NCI-H2196 (cell line): ENCODE measurements at regions not wholly inside any gene's neighbourhood (a gene's known extent, or its start where the extent isn't known, plus 50 kb on each side); places are given as distances from the start of the nearest gene placed in this dataset.
"Not testable (repeated sequence)": the region's sequence is repeated elsewhere in the genome, so short reads cannot be mapped to it uniquely, and the experiment has no call there.

ENCODE experiments used
- DNase-seq: peaks from one replicate; lab custom pipeline; 2025; ENCODE audit not compliant: unreplicated experiment; lab: John Stamatoyannopoulos, UW

- no peak for DNase-seq
Measured at GRCh38 chr4:45283352-45283751, 557.0 kb upstream of the GNPDA2 start.

GRCh38 chr4:45280121-45280520 lies 553.8 kb upstream of the GNPDA2 start:
- DNase-seq, result no peak

- no peak for DNase-seq
Measured at GRCh38 chr4:45275862-45276261, 549.5 kb upstream of the GNPDA2 start.

- not testable (repeated sequence) for DNase-seq
Measured at GRCh38 chr4:45248106-45248505, 521.8 kb upstream of the GNPDA2 start.

GRCh38 chr4:45241976-45242375 lies 515.6 kb upstream of the GNPDA2 start:
- no peak for DNase-seq

GRCh38 chr4:45229206-45229605 lies 502.9 kb upstream of the GNPDA2 start:
- no peak for DNase-seq

- DNase-seq, result no peak
Measured at GRCh38 chr4:45215976-45216542, 489.7 kb upstream of the GNPDA2 start.

- not testable (repeated sequence) for DNase-seq
Measured at GRCh38 chr4:45208476-45208875, 482.1 kb upstream of the GNPDA2 start.

- not testable (repeated sequence) for DNase-seq
Measured at GRCh38 chr4:45207864-45208331, 481.5 kb upstream of the GNPDA2 start.

- not testable (repeated sequence) for DNase-seq
Measured at GRCh38 chr4:45207241-45207863, 481.0 kb upstream of the GNPDA2 start.

GRCh38 chr4:45199736-45200135 lies 473.4 kb upstream of the GNPDA2 start:
- no peak for DNase-seq

- no peak for DNase-seq
Measured at GRCh38 chr4:45188501-45188900, 462.1 kb upstream of the GNPDA2 start.

- DNase-seq, result no peak
Measured at GRCh38 chr4:45186249-45186648, 459.9 kb upstream of the GNPDA2 start.

GRCh38 chr4:45183905-45184304 lies 457.5 kb upstream of the GNPDA2 start:
- no peak for DNase-seq

- DNase-seq, result no peak
Measured at GRCh38 chr4:45172636-45173035, 446.3 kb upstream of the GNPDA2 start.

GRCh38 chr4:45160951-45161350 lies 434.6 kb upstream of the GNPDA2 start:
- no peak for DNase-seq

- no peak for DNase-seq
Measured at GRCh38 chr4:45155081-45155777, 428.9 kb upstream of the GNPDA2 start.

GRCh38 chr4:45147866-45148265 lies 421.5 kb upstream of the GNPDA2 start:
- DNase-seq, result no peak

- DNase-seq, result no peak
Measured at GRCh38 chr4:45131020-45131419, 404.7 kb upstream of the GNPDA2 start.

GRCh38 chr4:45122406-45122805 lies 396.1 kb upstream of the GNPDA2 start:
- DNase-seq, result no peak

GRCh38 chr4:45121426-45121975 lies 395.1 kb upstream of the GNPDA2 start:
- DNase-seq, result no peak

GRCh38 chr4:45120163-45120562 lies 393.8 kb upstream of the GNPDA2 start:
- DNase-seq, result no peak
